Tibial nerve (tissue), 4 donors: ENCODE measurements at regions not wholly inside any gene's neighbourhood (a gene's known extent, or its start where the extent isn't known, plus 50 kb on each side); places are given as distances from the start of the nearest gene placed in this dataset.

Experiments
- CTCF ChIP-seq, 5 experiments: fragments of 200-600 bp in 3 of 5; fragments of 450-650 bp in 2 of 5; sonication (generic) in 3 of 5; IDR thresholded peaks; one replicate each; pipeline ENCODE4 v1.5.1; 2016 to 2019; ENCODE audit warnings: antibody characterized with exemption in 5 of 5, mild to moderate bottlenecking in 3 of 5, moderate library complexity in 2 of 5
- EP300 ChIP-seq, 2 donors: sonication (generic); formaldehyde crosslinking; IDR thresholded peaks; one replicate each; pipeline ENCODE4 v1.6.1; 2017; ENCODE audit warnings: antibody characterized with exemption in 2 of 2, mild to moderate bottlenecking in 1 of 2
- POLR2A ChIP-seq, 2 donors: fragments of 450-650 bp; IDR thresholded peaks; one replicate each; pipeline ENCODE4 v1.6.1; 2017; ENCODE audit warnings: antibody characterized with exemption in 2 of 2, mild to moderate bottlenecking in 2 of 2, moderate library complexity in 2 of 2

GRCh38 chrX:109312757-109313156, 169.1 kb downstream of the GUCY2F start:
- no peak for TF ChIP-seq CTCF (IDR thresholded peaks at IDR 0.05)
- TF ChIP-seq POLR2A (IDR thresholded peaks at IDR 0.05), result no peak
- TF ChIP-seq EP300 (IDR thresholded peaks at IDR 0.05), result no peak
